SK-N-DZ (cell line): ENCODE measurements at regions not wholly inside any gene's neighbourhood (a gene's known extent, or its start where the extent isn't known, plus 50 kb on each side); places are given as distances from the start of the nearest gene placed in this dataset.
"Not testable (repeated sequence)": the region's sequence is repeated elsewhere in the genome, so short reads cannot be mapped to it uniquely, and the experiment has no call there.

Experiments
- DNase-seq: peaks from one replicate; pipeline ENCODE4 v3.0.0-alpha.2; 2015; ENCODE audit warnings: low spot score

DNA sequence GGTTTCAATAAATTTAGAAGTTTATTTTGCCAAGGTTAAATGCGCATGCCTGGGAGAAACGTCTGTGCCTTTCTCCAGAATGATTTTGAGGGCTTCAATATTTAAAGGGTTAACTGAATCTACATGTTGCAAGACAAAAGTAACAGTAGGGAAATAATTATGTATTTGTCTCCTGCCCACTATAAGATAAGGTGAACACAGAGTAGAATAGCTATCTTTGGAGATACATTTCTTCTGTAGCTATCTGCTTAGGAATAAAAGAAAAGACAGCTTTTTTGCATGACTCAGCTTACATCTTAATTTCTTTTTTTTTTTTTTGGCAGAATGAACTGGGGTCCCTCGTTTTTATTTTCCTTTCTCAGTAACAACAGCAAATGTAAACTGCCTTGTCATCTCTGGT, 1351.6 kb downstream of the AMY1C start:
- no peak for DNase-seq

DNA sequence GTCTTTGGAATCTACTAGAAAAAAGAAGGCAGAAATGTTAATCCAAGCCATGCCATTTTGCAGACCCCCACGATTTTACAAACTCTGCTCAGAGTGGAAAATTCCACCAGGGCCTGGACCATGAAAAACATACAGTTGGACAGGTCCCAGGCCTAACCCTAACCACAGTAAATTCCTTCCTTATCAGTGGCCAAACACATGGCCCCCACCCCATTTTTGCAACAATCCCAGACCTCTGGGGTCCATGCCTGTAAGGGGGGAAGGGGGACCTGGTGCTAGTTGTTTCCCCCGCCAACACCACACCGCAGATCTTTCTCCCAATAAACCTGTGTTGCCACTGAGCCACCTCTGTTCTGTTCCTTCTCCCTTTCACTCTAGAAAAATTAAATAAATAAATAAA, 1352.7 kb downstream of the AMY1C start:
- DNase-seq: no peak

- no peak for DNase-seq
Measured at GRCh38 chr1:105122041-105122440, 1372.3 kb downstream of the AMY1C start.

- DNase-seq: peak; percentile 86
Measured at GRCh38 chr1:105137543-105138457, 1388.1 kb downstream of the AMY1C start.

DNA sequence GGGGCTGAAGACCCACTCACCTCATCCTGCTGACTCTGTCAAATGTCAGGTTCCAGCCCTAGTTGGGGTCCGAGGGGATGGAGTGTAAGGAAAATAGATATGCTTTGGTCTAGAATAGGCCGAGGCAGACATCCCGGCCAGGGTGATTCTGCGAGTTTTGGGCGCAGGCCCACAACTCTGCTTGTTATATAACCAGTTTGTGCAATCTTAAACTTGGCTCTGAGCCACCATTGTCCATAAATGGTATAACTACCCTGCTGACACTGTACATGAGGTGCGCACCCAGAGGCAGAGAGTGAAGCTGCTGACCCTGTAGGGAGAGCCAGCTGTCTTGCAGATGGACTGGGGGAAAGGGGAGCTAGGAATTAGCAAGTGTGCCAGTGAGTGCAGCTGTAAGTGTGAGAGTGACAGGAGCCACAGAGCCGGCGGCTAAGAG, 1388.8 kb downstream of the AMY1C start:
- DNase-seq: peak; percentile 87

- DNase-seq: no peak
Measured at GRCh38 chr1:105172788-105173187, 1423.1 kb downstream of the AMY1C start.

- no peak for DNase-seq
Measured at GRCh38 chr1:105180789-105181188, 1431.1 kb downstream of the AMY1C start.

- no peak for DNase-seq
Measured at GRCh38 chr1:105204836-105205371, 1455.2 kb downstream of the AMY1C start.

DNA sequence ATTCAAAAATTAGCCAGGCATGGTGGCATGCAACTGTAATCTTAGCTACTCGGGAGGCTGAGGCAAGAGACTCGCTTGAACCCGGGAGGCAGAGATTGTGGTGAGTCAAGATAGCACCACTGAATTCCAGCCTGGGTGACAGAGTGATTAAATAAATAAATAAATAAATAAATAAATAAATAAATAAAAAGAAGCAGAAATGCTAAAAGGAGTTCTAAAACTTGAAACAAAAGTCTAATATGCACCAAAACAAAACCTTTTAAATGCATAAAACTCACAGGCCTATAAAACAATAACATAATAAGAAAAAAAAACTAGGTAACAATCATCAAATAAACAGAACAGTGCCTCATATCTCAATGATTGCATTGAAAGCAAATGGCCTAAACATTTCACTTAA, 1458.9 kb downstream of the AMY1C start:
- no peak for DNase-seq

GRCh38 chr1:105210747-105211146, 1461.0 kb downstream of the AMY1C start:
- DNase-seq: no peak

DNA sequence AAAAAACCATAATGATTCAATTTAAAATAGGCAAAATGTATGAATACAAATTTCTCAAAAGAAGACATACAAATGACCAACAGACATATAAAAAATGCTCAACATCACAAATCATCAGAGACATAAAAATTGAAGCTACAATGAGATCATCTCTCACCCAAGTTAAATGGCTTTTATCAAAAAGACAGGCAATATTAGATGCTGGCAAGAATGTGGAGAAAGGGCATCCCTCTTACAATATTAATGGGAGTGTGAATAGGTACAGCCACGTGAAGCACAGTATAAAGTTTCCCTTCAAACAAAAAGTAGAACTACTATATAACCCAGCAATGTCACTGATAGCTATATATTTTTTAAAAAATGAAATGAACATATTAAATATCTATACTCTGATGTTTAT, 1481.7 kb downstream of the AMY1C start:
- DNase-seq: no peak

GRCh38 chr1:105243411-105243810, 1493.7 kb downstream of the AMY1C start:
- DNase-seq: no peak

DNA sequence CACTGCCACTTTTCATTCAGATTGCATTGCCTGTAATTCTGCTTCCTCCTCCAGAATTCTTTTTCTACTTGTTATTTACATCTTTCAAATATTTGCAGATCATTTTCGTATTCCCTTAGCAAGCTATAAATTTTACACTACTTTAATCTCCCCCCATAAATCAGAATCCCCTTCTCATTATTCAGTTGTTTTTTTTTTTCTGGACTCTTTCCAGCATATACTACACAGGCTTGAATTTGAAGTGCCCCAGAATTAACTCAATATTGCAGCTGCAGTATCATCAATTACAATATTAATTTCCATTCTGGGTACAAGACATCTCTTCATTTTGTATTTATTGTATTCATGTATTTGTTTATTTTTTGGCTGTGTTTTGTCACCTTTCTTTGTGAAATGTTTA, 1494.3 kb downstream of the AMY1C start:
- no peak for DNase-seq

DNA sequence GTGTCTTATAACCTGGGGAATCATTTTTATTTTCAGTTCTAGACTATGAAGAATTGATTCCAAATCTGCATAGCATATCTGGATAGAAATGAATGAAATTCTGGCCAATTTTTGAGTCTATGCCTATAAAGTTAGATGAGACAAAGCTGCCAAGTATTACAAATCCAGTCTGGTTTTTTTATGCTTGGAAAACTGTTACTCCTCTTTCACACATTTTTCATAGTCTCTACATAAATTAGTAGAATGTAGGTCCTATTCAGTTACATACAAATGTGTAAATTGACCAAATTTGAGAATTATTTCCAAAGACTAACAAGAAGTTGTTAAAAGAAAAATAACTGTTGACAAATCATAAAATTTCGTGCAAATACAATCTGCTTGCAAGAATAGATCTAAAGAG, 1505.2 kb downstream of the AMY1C start:
- no peak for DNase-seq

GRCh38 chr1:105260001-105260400, 1510.3 kb downstream of the AMY1C start:
- DNase-seq: no peak

DNA sequence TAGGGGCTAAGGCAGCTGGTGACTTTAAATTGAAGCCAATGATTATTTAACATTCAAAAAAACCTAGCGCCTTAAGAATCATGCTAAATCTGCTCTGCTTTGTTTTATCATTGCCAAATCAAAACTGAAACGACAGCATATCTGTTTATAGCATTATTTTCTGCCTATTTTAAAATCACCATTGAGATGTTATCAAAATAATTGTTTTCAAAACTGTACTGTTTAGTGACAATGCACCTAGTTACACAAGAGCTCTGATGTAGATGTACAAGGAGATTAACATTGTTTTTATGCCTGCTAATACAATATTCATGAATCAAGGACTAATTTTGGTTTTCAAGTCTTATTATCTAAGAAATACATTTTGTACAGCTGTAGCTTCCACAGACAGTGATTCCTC, 1521.3 kb downstream of the AMY1C start:
- DNase-seq: peak; percentile 80

DNA sequence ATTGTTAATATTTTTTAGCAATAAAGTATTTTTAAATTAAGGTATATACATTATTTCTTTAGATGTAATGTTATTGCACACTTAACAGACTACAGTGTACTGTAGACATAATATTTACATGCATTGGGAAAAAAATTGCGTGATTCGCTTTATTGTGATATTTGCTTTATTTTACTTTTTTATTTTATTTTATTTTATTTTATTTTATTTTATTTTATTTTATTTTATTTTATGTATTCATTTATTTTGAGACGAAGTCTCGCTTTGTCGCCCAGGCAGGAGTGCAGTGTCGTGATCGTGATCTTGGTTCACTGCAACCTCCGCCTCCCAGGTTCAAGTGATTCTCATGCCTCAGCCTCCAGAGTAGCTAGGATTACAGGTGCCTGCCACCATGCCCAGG, 1522.7 kb downstream of the AMY1C start:
- DNase-seq: not testable (repeated sequence)

DNA sequence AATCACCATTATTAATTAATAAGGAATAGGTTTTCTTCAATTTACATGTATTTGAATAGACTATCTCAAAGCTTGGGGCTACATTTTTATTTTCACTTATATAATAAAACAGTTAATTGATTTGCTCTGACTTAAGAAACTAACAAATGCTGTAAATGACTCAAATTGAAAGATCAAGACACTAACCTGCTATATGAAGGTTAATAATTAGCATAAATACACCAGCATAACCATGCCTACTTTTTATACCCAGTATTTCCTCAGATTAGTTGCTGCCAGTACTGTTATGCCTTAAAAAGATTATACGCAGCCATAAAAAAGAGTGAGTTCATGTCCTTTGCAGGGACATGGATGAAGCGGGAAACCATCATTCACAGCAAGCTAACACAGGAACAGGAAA, 1545.1 kb downstream of the AMY1C start:
- DNase-seq: no peak

DNA sequence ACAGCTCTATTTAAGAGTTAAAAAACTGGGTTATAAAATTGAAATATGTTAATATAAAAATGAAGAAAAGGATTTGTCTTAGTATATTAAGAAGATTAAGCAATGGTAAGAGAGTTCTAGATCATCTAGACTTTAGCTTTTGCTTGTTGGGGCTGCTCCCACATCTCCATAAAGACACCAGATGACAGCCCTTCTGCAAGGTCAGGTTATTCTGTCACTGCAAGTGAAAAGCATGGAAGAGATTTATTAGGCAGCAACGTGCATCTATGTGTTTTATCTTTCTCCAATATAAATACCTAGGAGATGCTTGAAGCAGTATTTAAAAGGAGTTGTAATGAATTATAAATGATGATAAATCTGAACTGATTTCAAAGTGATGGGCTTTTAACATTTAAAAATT, 1560.4 kb downstream of the AMY1C start:
- DNase-seq: no peak

- DNase-seq: peak; percentile 81
Measured at GRCh38 chr1:105317976-105318375, 1568.3 kb downstream of the AMY1C start.

DNA sequence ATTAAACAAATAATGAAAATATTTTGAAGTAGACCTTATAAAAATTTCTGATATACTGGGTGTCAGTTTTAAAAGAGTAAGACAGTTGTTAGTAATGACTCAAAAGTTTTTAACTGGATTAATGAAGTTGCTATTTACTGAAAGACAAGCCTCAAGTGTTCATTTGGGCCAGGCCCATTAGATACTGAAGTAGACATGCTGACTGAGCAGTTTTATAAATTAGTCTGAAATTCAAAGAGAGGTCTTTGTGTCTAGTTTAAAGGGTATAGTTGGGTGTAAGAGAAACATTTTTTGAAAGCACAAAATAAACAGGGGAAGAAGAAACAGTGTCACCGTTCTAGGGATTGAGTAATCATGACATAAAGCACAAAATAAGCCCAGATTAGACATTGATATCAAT, 1577.2 kb downstream of the AMY1C start:
- no peak for DNase-seq

DNA sequence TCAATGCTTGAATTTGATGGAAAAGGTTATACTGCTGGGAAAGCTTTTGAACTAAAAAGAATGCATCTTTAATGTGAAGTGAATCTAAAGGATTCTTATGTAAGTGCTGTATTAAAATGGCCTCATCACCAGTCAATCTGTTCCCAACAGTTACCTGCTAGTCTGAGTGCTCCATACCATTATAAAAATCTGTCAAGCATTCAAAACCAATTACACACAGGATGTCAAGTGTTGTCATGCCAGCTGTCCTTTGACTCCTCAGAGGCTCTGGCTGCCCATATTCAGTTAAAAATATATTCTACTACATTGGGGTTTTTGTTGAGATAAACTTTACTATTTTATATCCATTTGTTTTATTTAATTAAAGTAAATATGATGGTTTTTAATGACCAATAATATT, 1587.7 kb downstream of the AMY1C start:
- DNase-seq: no peak

GRCh38 chr1:105343317-105343716, 1593.6 kb downstream of the AMY1C start:
- DNase-seq: no peak
